Osteoblast (primary cell): ENCODE measurements at regions not wholly inside any gene's neighbourhood (a gene's known extent, or its start where the extent isn't known, plus 50 kb on each side); places are given as distances from the start of the nearest gene placed in this dataset.
"Not testable (repeated sequence)": the region's sequence is repeated elsewhere in the genome, so short reads cannot be mapped to it uniquely, and the experiment has no call there.

Experiments
- DNase-seq: peaks from one replicate; pipeline ENCODE4 v3.0.0; 2011; ENCODE audit warnings: low spot score, mixed read lengths; ENCODE audit not compliant: insufficient read length; ENCODE audit errors: missing footprints
- H2AFZ ChIP-seq: 2 replicates; pipeline ENCODE4 v1.6.0; 2011; ENCODE audit warnings: mild to moderate bottlenecking, low read length
- H3K27ac ChIP-seq: 2 replicates; pipeline ENCODE4 v1.5.1; 2011; ENCODE audit warnings: mild to moderate bottlenecking, low read depth, low read length, moderate library complexity
- H3K27me3 ChIP-seq: 2 replicates; pipeline ENCODE4 v1.6.0; 2012; ENCODE audit warnings: mild to moderate bottlenecking, control low read depth, inconsistent platforms, low read length, moderate library complexity; ENCODE audit not compliant: insufficient read depth
- H3K36me3 ChIP-seq: 2 replicates; pipeline ENCODE4 v1.5.1; 2011; ENCODE audit warnings: mild to moderate bottlenecking, low read length, control low read depth, moderate library complexity; ENCODE audit not compliant: insufficient read depth
- H3K4me1 ChIP-seq: 2 replicates; pipeline ENCODE4 v1.5.1; 2011; ENCODE audit warnings: mild to moderate bottlenecking, low read length, control low read depth, moderate library complexity; ENCODE audit not compliant: insufficient read depth
- H3K4me2 ChIP-seq: 2 replicates; pipeline ENCODE4 v1.6.0; 2011; ENCODE audit warnings: mild to moderate bottlenecking, low read length; ENCODE audit not compliant: insufficient read depth
- H3K4me3 ChIP-seq: fragments of 200-600 bp; sonication (generic); 3 replicates; pipeline ENCODE4 v1.5.1; 2012; ENCODE audit warnings: mild to moderate bottlenecking, low read length, inconsistent platforms; ENCODE audit not compliant: insufficient read depth
- H3K79me2 ChIP-seq: 2 replicates; pipeline ENCODE4 v1.6.0; 2012; ENCODE audit warnings: mild to moderate bottlenecking, low read length, control low read depth, inconsistent platforms; ENCODE audit not compliant: insufficient read depth
- H3K9me3 ChIP-seq: 2 replicates; pipeline ENCODE4 v1.5.1; 2011; ENCODE audit warnings: low read depth, low read length, control low read depth
- H4K20me1 ChIP-seq: 2 replicates; pipeline ENCODE4 v1.6.0; 2012; ENCODE audit warnings: mild to moderate bottlenecking, low read length, control low read depth; ENCODE audit not compliant: insufficient read depth
- CTCF ChIP-seq: IDR thresholded peaks from 2 replicates; pipeline ENCODE4 v1.5.1; 2011; ENCODE audit warnings: mild to moderate bottlenecking, low read depth, low read length, moderate library complexity; ENCODE audit errors: extremely low read depth

DNA sequence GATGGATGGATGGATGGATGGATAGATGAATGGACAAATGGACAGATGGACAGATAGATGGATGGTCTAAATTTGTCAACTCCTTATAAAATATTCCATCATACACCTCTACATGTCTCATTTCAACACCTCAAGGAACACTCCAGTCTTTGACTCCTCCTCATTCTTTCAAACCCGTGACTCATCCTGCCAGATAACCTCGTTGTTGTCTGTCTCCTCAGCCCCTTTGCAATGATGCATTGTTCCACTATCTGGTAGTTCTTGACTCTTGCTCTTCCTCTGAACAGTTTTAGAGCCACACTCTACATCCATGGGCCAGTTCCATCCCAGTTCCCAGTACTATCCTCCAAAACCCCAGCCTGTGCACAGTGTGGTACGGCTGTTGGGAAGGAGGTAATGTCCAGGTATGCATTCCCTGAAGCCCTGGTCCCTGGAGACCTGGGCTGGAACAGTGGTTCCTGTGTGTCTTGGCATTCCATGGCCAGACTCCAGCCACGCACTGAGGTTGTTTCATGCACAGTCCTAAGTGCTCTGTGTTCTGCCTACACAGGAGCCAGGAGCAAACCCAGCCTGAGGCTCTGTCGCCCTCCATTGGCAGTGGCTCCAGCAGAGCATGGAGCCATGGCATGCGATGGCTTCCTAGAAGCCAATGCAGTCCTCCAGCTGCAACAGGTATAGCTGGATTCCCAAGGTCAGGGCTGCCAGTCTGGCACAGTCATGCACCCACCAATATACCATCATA is 105.7 kb downstream of the C17orf67 start:
- Histone ChIP-seq H3K79me2 (no peaks in the 10 kb centered on the region), H3K4me2 (no peak overlapping the region), H3K4me3 (no peak overlapping the region), H4K20me1 (no peaks in the 10 kb centered on the region), H3K36me3 (no peaks in the 10 kb centered on the region), H3K9me3 (no peaks in the 10 kb centered on the region), H2AFZ (no peak overlapping the region), H3K27ac (no peak overlapping the region), H3K27me3 (peaks cover 3% of the 10 kb centered on the region), H3K4me1 (no peaks in the 10 kb centered on the region)
- TF ChIP-seq CTCF: no peak
- no peak for DNase-seq

GRCh38 chr17:56731096-56731495 is 102.6 kb downstream of the C17orf67 start:
- not testable (repeated sequence) for H3K79me2 ChIP-seq, H3K36me3 ChIP-seq, DNase-seq, H3K27ac ChIP-seq, H3K4me1 ChIP-seq, H3K4me2 ChIP-seq, H4K20me1 ChIP-seq, H2AFZ ChIP-seq, H3K4me3 ChIP-seq, H3K9me3 ChIP-seq, H3K27me3 ChIP-seq

- Histone ChIP-seq H3K36me3 (no peaks in the 10 kb centered on the region), H3K9me3 (no peaks in the 10 kb centered on the region), H3K27ac (no peak overlapping the region), H2AFZ (no peak overlapping the region), H3K4me1 (peaks cover 10% of the 10 kb centered on the region), H4K20me1 (no peaks in the 10 kb centered on the region), H3K27me3 (peaks cover 3% of the 10 kb centered on the region), H3K79me2 (no peaks in the 10 kb centered on the region), H3K4me3 (no peak overlapping the region), H3K4me2 (no peak overlapping the region)
- no peak for DNase-seq
- no peak for TF ChIP-seq CTCF
These were observed 99.9 kb downstream of the C17orf67 start for GRCh38 chr17:56733833-56734232.

DNA sequence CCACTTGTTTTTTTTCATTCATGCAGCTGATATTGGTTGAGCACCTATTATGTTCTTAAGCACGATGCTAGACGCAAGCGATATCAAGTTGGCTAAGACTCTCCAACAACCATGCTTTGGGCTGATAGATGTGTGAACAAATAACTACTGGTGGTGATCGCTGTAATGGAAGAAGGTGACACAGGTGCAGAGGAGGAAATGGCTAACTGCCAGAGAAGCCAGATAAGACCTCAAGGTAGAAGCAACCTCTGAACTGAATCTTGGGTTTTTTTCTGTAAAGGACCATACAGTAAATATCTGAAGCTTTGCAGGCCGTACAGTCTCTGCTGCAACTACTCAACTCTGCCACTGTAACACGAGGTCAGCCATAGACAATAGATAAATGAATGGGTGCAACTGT is 97.9 kb downstream of the C17orf67 start:
- Histone ChIP-seq H3K27me3 (no peaks in the 10 kb centered on the region), H3K9me3 (no peaks in the 10 kb centered on the region), H3K4me3 (no peak overlapping the region), H3K27ac (no peak overlapping the region), H3K4me1 (peaks cover 16% of the 10 kb centered on the region), H3K79me2 (no peaks in the 10 kb centered on the region), H3K36me3 (no peaks in the 10 kb centered on the region), H2AFZ (no peak overlapping the region), H4K20me1 (no peaks in the 10 kb centered on the region), H3K4me2 (no peak overlapping the region)
- no peak for DNase-seq
- no peak for TF ChIP-seq CTCF
